ENCODE measurements at regions not wholly inside any gene's neighbourhood (a gene's known extent, or its start where the extent isn't known, plus 50 kb on each side); places are given as distances from the start of the nearest gene placed in this dataset.

- no peak for DNase-seq
Measured at GRCh38 chr1:18020021-18020817, 87.4 kb upstream of the IGSF21 start.

GRCh38 chr1:18021242-18021641 is 86.4 kb upstream of the IGSF21 start:
- no peak for DNase-seq

DNA sequence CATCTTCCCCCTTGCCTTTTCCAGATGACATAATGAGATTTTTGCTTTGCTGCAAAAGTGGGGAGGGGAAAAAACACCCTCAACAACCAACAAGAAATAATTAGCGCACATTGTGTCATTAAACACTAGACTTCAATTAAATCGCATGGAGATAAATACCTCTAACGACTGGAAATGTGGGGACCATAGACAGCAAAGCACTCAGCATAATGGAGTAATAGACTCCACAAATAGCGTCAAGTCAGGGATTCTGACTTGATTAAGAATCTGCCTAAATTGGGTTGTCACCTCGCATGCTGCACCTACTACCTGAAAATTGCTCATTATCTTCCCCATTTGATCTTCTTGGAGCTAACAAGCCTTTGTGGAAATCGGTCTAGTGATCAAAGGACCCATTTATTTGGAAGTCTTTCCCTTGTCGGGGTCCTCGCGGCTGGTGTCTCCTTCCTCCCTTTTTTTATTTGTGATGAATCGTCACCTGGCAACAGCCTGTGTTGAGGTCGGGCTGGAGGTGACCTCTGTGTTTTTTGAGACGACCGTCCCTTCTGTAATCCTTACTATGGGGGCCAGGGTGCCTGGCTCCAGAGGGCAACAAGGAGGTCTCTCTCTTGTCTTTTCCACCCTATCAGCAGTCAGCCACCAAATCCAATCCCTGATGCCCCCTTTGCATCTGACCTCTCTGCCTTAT is 75.3 kb upstream of the IGSF21 start:
- no peak for DNase-seq

DNA sequence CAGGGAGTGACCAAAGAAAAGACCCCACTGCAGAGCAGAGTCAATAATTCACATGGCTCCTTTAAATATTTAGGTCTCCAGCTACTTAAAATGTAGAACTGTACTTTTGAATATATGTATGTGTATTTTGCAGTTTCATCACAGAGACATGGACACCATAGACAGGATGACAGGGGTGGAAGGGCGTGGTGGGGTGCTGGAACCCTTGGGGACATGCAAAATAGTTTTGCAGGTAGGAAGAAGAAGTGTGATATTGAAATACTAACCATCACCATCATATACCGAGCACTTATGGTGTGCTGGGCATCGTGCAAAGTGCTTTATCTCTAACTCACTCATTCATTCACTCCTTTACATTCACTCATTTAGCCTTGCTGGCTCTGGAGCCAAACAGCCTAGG is 72.5 kb upstream of the IGSF21 start:
- no peak for DNase-seq

- DNase-seq: no peak
Measured at GRCh38 chr1:18037651-18038050, 69.9 kb upstream of the IGSF21 start.

DNA sequence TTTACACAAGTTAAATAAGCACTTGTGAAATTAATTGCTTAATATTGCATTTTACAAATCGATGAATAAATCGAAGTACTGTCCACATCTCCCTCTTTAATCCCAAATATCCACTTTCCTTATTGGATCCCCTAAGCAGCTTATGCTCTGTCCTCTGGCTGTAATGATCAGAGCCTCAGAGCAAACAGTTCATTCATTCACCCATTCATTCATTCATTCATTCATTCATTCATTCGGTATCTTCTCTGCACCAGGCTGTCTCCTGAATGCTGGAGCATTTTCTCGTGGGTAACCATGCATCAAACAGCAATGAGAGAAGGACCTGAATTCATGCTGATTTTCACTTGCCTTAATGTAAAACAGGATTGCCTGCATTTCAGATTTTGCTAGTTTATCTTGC is 69.5 kb upstream of the IGSF21 start:
- DNase-seq: no peak

GRCh38 chr1:18039102-18039501 is 68.5 kb upstream of the IGSF21 start:
- no peak for DNase-seq

DNA sequence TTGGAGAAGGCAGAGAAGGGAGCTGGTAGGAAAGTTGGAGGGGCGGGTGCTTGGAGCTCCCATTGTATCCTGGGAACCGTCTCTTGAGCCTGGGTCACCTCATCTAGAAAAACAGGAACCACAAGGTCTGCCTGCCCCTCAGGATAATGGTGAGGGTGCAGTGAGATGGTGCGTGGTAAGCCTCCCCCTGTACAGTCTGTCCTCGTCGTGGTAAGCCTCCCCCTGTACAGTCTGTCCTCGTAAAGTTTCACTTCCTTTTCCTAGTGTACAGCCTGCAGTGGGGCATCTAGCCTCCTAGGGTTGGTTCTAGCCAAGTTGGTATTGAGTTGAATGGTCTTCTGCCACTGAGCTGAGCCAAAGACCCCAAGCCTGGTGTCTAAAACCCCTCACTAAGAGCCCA is 66.5 kb upstream of the IGSF21 start:
- no peak for DNase-seq

DNA sequence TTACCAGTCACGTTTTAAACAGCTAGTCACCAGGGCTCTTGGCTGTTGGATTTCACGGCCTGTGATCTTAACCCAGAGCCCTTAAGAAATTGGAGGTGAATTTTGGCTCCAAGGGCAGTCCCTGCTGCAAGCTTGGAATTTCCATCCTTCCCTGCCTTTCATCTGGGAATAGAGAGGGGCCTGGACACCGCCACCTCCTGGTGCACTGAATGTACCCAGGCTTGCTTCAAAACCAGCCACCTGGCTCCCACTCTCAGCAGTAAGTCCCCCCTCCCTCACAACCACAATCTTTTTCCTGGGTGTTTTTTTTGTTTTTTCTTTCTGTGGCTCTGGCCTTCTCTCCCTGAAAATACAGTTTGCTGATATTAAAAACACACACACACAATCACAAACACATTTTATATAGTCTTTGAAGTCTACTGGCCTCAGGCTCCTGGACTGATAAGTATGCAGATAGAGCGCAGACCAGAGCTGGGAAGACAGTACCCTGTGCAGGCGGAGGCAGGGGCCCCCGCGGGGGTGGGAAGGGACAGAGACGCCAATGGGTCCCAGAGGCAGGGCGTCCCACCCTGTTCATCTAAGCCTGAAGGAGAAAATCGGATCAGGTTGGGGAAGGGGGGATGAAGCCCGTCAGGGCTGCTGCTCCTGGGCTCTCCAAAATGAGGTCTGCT is 65.8 kb upstream of the IGSF21 start:
- DNase-seq: no peak

DNA sequence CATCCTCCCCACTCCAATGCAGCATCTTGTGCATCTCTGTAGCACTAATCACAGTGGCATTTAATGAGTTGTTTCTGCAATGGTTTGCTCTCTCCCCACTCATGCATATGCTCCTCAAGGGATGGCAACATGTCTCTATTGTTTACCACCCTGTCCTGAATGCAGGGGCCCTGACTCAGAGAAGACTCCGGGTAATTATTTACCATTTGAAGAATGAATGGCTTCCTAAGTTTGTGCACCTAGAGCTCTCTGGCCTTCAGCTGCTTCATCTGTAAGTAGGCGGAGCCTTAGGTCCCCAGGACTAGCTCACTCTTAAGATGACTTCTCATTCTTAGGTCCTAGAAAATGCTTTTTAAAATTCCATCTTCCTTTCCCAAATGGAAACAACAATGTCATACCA is 63.7 kb upstream of the IGSF21 start:
- no peak for DNase-seq

DNA sequence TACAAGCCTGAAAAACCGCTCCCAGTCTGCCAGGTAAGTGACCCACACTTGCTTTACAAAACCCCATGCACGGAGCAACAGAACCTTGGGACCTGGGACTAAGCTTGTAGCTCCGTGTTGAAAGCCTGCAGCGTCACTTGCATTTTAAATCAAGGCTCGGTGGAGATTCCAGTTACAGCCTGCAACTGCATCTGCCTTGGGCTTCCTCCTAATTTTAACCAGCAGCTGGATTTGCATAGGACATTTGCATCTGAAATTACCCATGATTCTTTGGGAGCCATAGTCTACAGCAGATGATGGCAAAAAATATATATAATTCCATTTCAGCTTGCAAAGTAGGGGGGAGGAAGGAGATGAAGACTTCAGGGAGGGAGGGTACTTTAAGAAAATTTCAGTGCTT is 62.4 kb upstream of the IGSF21 start:
- DNase-seq: no peak

GRCh38 chr1:18045621-18046020 is 62.0 kb upstream of the IGSF21 start:
- no peak for DNase-seq

DNA sequence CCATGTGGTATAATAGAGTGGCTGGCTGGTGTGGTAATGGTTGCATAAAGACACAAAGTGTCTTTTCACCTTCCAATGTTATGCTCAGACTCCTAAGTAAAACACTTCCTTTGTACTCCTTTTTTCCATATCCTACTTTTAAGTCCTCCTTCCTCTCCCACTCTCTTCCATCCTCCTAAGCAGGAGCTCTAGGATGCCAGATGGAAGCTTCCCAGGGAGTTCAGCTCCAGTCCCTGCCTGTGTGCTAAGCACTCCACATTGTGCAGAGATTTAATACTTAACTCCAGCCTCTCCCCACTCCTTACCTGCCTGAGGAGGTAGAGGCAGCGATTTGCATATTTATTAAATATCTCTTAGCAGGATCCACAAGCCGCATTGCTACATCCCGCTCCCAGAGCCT is 60.5 kb upstream of the IGSF21 start:
- DNase-seq: no peak

DNA sequence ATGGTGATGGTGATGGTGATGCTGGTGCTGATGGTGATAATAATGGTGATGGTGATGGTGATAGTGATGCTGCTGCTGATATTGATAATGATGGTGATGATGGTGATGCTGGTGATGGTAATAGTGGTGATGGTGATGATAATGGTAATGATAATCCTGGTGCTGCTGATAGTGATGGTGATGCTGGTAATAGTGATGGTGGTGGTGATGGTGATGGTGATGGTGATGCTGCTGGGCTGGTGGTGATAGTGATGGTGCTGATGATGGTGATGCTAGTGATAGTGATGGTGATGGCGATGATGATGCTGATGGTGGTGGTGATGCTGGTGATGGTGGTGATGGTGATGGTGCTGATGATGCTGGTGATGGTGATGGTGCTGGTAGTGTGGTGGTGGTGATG is 58.4 kb upstream of the IGSF21 start:
- DNase-seq: no peak

- no peak for DNase-seq
Measured at GRCh38 chr1:18052671-18053070, 54.9 kb upstream of the IGSF21 start.

- no peak for DNase-seq
Measured at GRCh38 chr1:18055156-18055555, 52.4 kb upstream of the IGSF21 start.

DNA sequence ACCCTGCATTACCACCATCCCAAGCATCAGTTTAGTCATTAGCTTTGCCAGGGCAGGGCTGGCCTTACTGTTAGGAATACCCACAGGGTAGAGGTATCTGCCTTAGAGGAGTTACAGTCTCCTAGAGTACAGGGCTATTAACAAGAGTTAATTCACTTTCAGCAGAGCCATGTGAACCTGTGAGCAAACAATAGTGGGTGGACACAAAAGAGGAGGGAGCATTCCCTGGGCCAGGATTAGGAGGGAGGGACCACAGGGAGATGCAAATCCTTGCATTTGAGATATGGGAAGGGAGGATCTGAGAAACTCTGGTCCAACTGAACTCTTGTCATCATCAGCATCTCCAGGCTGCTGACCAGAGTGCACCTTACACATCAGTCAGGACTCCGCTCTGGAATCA is 51.1 kb upstream of the IGSF21 start:
- no peak for DNase-seq

GRCh38 chr1:18057623-18058022 is 50.0 kb upstream of the IGSF21 start:
- no peak for DNase-seq
